ENCODE measurements at regions not wholly inside any gene's neighbourhood (a gene's known extent, or its start where the extent isn't known, plus 50 kb on each side); places are given as distances from the start of the nearest gene placed in this dataset.
"Not testable (repeated sequence)": the region's sequence is repeated elsewhere in the genome, so short reads cannot be mapped to it uniquely, and the experiment has no call there.

DNA sequence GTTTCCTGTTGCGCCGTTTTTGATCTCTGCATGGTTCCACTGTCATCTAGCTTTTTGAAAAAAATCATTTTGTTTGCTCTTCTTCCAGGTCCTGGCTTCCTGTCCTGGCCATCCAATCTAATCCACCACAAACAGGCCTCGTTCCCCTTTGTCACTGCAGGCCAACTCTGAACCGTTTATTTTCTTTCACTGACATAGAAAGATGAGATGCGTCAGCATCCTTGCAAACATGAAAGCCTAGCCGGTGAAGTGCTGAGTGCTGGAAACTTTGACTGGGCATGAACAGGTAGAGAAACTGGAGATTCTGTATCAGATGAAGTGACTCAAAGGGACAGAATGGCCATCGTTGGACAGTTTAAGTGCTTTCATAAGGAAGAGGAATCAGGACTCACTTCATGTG, 1247.8 kb downstream of the TYW1 start:
- no peak for DNase-seq (ENCODE audit: low spot score)

DNA sequence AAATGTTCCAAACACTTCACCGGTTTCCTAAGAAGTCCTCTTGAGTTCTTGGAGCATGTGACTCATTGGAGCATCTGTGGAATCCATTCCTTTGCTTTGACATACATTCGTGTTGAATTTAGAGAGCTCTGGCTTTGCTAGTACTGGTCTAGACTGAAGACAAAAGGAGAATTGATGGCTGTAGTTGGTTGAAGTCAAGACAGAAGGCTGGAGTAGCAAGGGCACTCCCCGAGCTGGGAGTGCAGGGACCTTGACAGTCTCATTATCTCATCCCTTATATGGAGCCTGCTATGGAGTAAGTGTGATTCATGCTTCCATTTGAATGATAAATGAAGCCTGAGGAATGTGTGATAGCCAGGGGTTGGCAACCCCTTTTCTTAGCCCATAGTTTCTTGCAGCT, 1249.1 kb downstream of the TYW1 start:
- DNase-seq (ENCODE audit: low spot score) = no peak

DNA sequence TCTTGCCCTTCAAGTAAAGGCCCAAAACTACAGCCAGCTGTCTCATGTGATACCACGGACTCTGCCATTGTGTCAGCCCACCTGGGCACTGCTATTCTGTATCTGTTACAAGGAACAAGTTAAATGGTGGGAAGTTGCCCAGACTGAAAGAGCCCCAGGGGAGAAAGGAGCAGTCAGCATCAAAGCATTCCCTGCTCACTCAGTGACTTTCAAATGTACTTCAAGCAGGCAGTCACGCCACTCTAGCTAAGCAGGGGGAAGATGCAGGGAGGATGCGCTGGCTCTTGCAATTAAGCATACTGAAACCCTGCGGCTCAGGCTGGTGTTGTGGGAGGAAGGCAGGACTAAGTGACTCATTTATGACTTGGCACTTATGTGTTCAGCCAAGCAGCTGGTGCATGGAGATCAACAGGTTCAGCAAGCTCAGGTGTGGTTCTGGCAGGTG, 1249.6 kb downstream of the TYW1 start:
- peak; percentile 47 for DNase-seq (ENCODE audit: low spot score)

DNA sequence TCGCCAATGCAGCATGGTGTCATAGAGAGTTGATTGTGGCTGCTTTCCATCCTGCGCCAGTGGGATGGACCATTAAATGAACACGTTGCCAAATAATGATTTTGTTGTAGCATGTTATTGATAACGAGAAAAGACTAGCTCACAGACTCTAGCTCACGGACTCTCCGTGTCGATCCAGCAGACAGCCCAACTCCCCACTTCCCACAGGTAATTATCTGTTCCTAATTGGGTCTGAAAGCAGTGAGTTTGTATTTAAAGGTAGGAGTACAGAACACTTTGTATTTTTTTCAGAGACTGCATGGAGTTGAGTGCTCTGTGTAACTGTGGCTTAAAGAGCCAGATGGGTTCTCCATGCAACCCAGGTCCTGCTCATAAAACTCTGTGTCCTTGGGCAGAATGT, 1250.5 kb downstream of the TYW1 start:
- no peak for DNase-seq (ENCODE audit: low spot score)

DNA sequence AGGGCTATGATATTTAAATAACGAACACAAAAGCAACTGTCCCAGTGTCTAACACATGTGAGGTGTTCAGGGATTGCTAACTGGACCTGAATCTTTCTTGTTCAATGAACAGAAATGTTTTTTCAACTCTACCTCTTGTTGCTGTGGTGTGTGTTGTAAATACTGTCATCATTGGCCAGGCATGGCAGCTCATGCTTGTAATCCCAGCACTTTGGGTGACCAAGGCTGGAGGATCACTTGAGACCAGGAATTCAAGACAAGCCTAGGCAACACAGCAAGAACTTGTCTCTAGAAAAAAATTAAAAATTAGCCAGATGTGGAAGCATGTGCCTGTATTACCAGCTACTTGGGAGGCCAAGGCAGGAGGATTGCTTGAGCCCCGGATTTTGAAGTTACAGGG, 1250.9 kb downstream of the TYW1 start:
- DNase-seq (ENCODE audit: low spot score) = no peak

DNA sequence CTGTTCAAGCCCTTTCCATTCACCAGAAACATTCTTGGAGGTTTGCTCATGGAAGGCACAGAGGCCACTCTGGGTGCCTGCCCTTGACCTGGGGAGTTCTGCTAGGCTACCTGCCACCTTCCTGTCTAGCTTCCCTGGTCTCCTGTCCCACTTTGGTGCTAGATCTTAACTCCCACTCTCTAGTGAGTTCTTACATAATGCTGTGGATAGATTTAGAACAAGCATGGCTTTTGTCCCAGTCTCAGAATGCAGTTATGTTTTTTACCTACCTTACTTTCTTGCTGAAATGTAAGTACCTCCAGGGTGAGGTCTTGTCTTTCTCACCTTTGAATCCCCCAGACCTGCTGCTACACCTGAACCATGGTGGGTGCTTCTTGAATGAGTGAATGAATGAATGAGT, 1252.3 kb downstream of the TYW1 start:
- DNase-seq (ENCODE audit: low spot score) = no peak

DNA sequence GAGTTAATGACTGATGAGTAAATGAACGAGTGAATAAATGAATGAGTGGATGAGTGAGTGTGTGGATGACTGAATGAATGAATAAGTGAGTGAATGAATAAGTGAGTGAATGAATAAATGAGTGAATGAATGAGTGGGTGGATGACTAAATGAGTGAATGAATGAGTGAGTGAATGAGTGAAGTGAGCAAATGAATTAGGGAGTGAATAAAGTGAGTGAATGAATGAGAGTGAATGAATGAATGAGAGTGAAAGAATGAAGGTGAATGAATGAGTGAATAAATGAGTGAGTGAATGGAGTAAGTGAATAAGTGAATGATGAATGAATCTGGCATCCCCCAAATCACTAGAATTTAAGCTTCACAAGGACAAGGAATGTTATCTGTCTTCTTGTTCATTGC, 1253.0 kb downstream of the TYW1 start:
- no peak for DNase-seq (ENCODE audit: low spot score)

DNA sequence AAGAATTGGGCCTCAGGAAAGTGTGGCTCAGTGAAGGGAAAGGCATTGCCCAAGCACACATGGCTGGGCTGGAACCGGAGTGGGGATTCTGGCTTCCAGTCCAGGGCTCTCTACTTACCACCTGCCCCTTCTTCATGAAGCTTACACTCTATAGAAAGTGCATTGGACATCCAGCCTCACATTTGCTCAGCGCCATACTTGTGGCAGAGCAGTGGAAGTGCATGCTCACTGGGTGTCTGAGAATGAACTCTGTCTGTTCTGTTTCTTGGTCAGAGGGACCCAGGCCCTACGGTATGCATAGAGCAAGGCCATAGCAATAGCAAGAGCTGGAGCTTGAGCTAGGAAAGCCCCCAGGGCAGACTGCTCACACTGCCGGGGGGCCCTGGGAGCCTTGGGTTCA, 1253.5 kb downstream of the TYW1 start:
- no peak for DNase-seq (ENCODE audit: low spot score)

DNA sequence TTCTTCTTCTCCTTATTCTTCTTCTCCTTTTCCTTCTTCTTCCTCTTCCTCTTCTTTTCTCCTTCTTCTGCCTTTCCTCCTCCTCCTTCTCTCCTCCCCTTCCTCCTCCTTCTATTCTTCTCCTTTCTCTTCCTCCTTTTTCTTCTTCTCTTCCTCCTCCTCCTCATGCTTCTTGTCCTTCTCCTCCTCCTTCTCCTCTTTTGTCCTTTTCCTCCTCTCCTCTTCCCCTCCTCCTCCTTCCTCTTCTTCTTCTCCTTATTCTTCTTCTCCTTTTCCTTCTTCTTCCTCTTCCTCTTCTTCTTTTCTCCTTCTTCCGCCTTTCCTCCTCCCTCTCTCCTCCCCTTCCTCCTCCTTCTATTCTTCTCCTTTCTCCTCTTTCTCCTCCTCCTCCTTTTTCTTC, 1258.2 kb downstream of the TYW1 start:
- DNase-seq (ENCODE audit: low spot score) = not testable (repeated sequence)

DNA sequence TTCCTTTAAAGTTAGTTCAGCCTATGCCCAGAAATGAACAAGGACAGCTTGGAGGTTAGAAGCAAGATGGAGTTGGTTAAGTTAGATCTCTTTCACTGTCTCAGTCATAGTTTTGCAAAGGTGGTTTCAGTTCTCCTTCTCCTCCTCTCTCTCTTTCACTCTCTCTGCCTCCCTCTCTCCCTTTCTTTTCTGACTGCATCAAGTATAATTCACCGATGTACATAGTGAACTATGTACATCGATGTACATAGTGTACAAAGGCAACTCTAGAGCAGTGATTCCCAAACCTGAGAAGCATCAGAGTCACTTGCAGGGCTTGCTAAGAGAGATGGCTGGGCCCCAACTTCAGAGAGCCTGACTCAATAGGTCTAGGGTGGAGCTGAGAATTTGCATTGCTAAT, 1259.7 kb downstream of the TYW1 start:
- no peak for DNase-seq (ENCODE audit: low spot score)

DNA sequence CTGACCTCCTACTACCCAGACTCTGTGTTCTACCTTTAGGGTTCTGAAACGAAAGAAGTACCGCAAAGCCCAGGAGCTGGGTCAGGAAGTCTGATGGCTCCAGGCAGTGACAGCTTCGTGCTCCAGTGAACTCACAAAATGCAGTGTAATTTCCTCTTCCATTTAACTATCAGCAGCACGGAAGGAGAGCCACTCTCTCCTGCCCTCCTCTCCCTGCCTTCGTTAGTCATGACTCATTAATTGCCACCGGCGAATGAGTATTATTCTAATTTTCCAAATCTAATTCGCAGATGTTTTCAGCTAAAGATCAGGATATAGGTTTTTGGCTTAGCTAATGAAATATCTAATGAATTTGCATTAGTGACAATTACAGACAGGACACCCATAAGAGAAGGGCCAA, 1262.0 kb downstream of the TYW1 start:
- DNase-seq (ENCODE audit: low spot score) = no peak

DNA sequence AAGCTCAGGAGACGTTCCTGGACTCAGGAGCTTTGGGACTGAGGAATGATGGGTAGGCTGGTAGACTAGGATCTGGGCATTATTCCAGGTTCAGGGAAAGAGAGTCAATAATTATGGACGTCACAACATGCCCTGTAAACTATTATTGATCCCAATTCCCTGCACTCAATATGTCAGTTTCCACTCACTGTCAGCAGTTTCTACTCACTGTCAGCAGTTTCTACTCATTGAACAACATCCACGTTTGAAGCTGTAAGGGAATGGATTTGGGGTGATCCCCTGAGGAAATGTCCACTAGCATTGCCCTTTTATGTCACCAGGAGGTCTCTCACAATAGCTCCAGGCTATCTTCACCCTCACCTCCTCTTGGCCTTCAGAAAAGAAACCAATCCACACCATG, 1268.6 kb downstream of the TYW1 start:
- DNase-seq (ENCODE audit: low spot score) = no peak

DNA sequence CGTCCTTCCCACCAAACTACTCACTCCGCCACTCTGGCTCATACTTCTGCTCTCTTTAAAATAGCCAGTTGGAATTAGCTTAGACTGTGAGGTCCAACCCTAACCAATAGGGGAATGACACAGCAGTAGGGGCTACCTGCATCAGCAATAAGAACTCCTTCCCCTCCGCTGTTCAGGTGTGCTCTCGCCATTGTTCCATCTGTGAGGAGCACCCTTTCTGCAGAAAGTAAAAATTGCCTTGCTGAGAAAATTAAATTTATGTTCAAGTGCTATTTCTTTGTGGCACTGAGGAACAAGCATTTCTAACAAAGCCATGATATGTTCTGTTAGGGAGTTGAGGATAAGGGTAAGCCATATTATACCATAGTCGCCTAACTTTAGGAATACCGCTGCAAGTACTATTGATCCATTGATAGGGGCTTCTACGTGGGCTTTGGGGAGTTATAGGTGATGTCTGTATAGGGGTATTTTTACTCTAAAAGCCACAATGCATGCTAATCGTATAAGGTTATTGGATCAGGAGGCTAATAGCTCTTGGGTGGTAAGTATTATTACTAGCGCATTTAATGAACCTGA, 1269.5 kb downstream of the TYW1 start:
- DNase-seq (ENCODE audit: low spot score) = no peak

DNA sequence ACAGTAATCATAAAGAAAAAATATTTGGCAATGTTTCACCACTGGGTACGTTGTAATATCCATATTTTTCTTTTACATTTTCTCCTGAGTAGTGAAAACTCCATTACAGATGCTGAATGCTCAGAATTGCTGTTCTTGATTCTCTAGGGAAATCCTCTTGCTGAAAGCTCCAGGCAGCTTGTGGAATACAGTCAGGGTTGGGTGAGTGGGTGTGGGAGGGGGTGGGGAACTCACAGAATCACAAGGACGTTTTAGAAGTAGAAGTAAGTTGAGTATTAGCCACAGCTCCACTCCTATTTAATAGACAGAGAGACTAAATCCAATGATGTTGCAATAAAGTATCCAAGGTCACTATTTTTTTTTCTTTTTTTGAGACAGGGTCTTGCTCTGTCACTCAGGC, 1270.9 kb downstream of the TYW1 start:
- DNase-seq (ENCODE audit: low spot score) = no peak

DNA sequence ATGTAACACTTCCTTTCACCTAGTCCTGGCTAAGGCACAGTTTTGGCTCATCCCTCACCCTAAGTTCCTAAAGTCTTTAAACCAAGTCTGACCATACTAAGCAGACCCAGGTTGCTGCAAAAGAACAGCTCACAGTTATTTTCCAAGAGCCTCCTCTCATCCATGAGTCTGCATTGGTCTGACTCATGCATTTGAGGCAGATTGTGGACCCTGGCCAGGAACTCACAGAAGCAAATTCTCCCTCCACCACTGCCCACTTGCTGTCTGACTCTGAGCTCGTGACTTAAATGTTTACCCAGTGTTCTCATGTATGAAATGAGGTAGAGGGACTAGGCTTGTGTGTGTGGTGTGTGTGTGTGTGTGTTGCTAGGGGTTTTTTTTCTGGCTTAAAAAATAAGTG, 1272.8 kb downstream of the TYW1 start:
- DNase-seq (ENCODE audit: low spot score) = no peak

DNA sequence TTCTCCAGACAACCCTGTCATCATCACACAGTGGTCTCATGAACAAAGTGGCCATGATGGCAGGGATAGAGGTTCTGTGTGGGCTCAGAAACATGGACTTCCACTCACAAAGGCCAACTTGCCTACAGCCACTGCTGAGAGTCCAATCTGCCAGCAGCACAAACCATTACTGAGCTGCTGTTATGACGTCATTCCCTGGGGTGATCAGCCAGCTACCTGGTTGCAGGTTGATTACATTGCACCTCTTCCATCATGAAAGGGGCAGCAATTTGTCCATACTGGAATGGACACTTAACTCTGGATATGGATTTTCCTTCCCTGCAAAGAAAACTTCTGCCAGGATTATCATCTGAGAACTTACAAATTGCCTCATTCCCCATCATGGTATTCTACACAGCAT, 1275.9 kb downstream of the TYW1 start:
- no peak for DNase-seq (ENCODE audit: low spot score)

DNA sequence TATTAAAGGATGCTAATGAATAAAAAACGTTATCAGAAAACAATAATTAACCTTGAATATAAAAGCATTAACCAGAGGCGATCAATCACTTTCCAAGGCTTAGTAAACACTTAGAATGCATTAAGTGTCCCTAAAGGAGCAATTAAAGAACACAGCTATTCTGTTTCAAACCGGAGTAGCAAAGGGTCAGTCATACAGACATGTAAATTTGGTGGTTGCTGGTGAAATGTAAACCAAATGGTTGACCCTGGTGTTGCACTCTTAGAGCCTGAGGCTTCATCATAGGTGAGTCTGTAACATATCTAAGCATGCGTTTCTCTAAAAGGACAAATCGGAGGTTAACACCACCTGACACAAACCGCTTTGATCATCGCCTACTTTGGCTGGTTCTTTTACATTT, 1280.1 kb downstream of the TYW1 start:
- DNase-seq (ENCODE audit: low spot score) = no peak

DNA sequence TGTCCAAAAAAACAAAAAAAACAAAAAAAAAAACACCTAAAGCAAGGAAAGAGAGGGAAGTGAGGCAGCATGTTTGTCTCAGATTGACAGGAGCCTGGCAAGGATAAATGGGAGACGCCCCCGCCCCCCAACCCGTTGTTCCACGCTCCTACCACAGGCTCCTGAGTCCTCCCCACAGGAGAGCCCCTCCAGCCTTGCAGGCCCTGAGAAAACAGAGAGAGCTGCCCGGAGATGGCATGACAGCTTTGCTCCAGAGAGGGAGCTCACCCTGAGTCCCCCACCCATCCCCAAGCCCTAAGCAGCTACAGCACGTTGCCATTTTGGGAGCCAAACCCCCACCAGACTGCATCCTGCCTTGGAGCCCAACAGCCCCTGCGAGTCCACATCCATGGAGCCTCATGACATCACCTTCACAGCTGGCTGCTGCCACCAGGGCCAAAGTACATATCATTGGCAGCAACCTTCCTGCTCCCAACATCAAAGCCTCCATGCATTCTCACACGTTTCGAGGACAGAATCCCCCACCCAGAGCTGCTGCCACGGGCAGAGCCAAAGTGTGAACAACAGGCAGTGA, 1283.3 kb downstream of the TYW1 start:
- no peak for DNase-seq (ENCODE audit: low spot score)

DNA sequence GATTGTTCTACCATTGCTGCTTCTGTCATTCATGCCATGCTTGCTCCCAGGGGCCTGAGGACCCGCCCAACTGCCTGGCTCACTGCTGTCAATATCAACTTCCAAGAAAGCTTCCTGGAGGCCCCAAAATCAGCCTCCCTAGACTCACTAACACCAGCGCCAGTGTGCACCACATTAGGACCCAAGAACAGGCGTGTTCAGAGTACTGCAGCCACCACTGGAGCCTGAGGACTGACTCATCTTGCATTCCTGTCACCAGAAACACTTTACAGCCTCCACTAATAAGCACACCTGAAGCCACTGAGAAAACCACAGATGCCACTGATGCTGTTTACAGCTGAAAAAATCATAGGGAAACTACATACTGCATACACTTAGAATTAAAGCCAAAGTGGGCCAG, 1284.3 kb downstream of the TYW1 start:
- DNase-seq (ENCODE audit: low spot score) = no peak

DNA sequence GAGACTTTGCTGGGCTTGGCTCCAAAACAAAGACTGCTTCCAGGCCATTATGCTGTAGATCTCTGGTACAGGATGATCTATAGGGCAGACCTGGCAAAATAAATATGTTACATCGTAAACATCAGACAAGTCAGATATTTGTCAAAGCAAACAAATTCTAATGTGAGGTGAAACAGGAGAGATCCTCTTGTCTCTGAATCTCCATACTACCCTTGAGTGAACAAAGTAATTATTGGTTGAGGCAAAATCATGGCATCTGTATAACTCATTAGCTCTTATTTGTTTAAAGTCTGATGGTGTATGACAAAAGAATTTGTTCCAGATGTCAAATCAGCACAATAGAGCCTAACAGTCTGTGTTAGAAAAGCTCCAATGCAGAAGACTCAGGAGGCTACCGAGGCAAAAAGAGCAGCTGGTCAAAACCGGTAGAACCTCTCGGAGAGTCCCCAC, 1291.5 kb downstream of the TYW1 start:
- DNase-seq (ENCODE audit: low spot score) = no peak

DNA sequence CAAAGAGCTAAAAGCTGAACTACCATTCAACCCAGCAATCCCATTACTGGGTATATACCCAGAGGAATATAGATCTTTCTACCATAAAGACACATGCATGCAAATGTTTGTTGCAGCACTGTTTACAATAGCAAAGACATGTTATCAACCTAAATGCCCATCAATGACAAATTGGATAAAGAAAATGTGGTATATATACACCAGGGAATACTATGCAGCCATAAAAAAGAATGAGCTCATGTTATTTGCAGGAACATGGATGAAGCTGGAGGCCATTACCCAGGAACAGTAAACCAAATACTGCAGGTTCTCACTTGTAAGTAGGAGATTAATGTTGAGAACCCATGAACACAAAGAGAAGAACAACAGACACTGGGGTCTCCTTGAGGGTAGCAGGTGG, 1295.1 kb downstream of the TYW1 start:
- no peak for DNase-seq (ENCODE audit: low spot score)

DNA sequence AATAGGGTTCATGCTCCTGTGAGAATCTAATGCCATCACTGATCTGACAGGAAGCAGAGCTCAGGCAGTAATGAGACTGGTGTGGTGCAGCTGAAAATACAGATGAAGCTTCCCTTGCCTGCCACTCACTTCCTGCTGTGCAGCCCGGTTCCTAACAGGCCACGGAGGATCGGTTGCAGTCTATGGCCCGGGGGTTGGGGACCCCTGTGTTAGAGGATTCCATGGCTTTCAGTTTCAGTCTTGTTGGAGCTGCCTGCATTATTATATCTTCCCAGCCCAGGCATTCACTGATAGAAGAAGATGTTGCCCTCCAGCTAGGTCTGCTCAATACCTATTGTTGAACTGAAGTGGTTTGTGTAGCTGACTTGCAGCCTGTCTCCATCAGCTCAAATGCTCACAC, 1298.8 kb downstream of the TYW1 start:
- DNase-seq (ENCODE audit: low spot score) = no peak

DNA sequence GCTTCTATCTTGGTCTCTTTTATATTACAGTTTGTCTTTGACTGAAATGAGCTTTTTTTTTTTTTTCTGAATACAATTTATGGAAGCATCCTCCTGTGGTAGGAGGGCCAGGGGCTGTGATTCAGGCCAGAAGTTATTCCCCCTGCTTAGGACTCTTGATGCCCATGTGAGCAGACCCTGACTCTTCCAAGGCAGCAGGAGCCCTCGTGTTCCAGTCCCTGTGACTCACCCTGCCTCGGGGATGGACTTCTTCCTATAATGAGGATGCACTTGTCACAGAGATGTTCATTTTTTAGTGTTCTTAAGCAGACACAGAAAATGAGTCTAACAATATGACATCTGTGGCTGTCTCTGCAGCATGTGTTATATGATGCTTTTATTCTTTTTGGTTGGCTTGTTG, 1293.7 kb upstream of the AUTS2 start:
- no peak for DNase-seq (ENCODE audit: low spot score)

DNA sequence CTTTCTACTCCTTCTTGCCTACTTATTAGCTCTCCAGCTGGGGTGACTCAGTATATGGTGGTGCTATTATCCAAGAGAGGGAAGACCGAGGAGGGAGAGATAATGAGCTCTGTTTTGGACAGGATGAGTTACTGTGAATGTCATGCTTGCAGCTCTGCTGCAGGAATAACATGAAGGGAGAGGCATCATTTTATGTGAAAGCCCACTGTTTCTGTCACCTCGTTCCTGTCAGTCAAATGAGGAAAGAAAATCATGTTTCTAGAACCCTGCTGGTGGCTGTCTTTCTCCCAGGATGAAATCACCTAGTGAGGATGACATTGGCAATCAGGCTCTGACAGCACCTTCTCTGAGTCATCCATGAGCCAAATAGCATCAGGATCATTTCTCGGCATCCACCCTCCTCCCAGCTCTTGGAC, 1291.6 kb upstream of the AUTS2 start:
- DNase-seq (ENCODE audit: low spot score) = no peak

DNA sequence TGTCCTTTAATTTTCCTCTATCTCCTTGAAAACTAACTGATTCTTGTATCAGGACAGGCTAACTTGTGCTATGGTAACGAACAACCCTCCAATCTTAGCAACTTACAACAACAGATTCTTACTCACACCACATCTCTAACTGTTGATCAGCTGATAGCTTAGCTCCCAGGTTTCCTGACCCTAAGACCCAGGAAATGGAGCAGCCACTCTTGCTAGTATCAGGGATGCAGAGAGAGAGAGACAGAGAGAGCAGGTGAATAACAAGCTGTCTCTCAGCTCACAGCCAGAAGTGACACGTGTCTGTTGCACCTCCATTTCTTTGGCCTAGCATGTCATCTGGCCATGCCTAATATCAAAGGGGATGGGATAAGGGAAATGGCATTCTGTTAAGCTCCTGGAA, 1289.0 kb upstream of the AUTS2 start:
- no peak for DNase-seq (ENCODE audit: low spot score)

Measured in ecto neural progenitor cell (in vitro differentiated cells).